SK-N-MC (cell line): ENCODE measurements at regions not wholly inside any gene's neighbourhood (a gene's known extent, or its start where the extent isn't known, plus 50 kb on each side); places are given as distances from the start of the nearest gene placed in this dataset.
"Not testable (repeated sequence)": the region's sequence is repeated elsewhere in the genome, so short reads cannot be mapped to it uniquely, and the experiment has no call there.

Source experiments
- EZH2 ChIP-seq: fragments of 200-600 bp; sonication (generic); IDR thresholded peaks from one replicate; pipeline ENCODE4 v1.6.1; 2017; ENCODE audit warnings: antibody characterized with exemption
- FOXP2 ChIP-seq: optimal IDR thresholded peaks from 2 replicates; pipeline ENCODE3; 2011; ENCODE audit warnings: mild to moderate bottlenecking, moderate library complexity; ENCODE audit not compliant: insufficient read depth; ENCODE audit errors: extremely low read length, control extremely low read depth
- POLR2AphosphoS5 ChIP-seq: IDR thresholded peaks from 2 replicates; pipeline ENCODE4 v1.6.1; 2012; ENCODE audit warnings: mild to moderate bottlenecking, low read depth, low read length, borderline replicate concordance

DNA sequence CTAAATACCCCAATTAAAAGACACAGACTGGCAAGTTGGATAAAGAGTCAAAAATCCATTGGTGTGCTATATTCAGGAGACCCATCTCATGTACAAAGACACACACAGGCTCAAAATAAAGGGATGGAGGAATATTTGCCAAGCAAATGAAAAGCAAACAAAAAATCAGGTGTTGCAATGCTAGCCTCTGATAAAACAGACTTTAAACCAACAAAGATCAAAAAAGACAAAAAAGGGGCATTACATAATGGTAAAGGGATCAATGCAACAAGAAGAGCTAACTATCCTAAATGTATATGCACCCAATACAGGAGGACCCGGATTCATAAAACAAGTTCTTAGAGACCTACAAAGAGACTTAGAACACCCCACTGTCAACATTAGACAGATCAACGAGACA, 177.4 kb downstream of the RAMP3 start:
- TF ChIP-seq POLR2AphosphoS5, FOXP2, EZH2: not testable (repeated sequence)
